Natural killer cell (primary cell): ENCODE measurements at regions not wholly inside any gene's neighbourhood (a gene's known extent, or its start where the extent isn't known, plus 50 kb on each side); places are given as distances from the start of the nearest gene placed in this dataset.
"Not testable (repeated sequence)": the region's sequence is repeated elsewhere in the genome, so short reads cannot be mapped to it uniquely, and the experiment has no call there.

Source experiments
- ATAC-seq, 3 donors: fragments of 150-1000 bp in 2 of 3; fragments of 200-7000 bp in 1 of 3; cut with Tn5 transposase; 1 replicate in 1 of 3; 2 replicates in 2 of 3; pipeline ENCODE4 v1.10.0; 2021; ENCODE audit warnings: mild to moderate bottlenecking in 2 of 3, moderate library complexity in 2 of 3
- DNase-seq, 2 donors: peaks; one replicate each; pipeline versions ENCODE4 v3.0.0 to v3.0.0-alpha.2; 2013 to 2021; ENCODE audit warnings: mixed read lengths in 1 of 2
- H3K27ac ChIP-seq: one replicate; pipeline ENCODE4 v1.5.1; 2013; ENCODE audit warnings: mild to moderate bottlenecking, low read length
- H3K27me3 ChIP-seq: one replicate; pipeline ENCODE4 v1.6.1; 2013; ENCODE audit warnings: low read length; ENCODE audit not compliant: control insufficient read depth, insufficient read depth
- H3K36me3 ChIP-seq: one replicate; pipeline ENCODE4 v1.6.1; 2013; ENCODE audit warnings: low read length; ENCODE audit not compliant: control insufficient read depth, insufficient read depth
- H3K4me1 ChIP-seq: one replicate; pipeline ENCODE4 v1.6.1; 2013; ENCODE audit warnings: low read length; ENCODE audit not compliant: control insufficient read depth, insufficient read depth
- H3K4me3 ChIP-seq: one replicate; pipeline ENCODE4 v1.5.1; 2013; ENCODE audit warnings: low read length
- H3K9me3 ChIP-seq: one replicate; pipeline ENCODE4 v1.6.1; 2013; ENCODE audit warnings: low read length; ENCODE audit not compliant: control insufficient read depth, insufficient read depth
- H3K27ac Mint-ChIP-seq, 2 donors: one replicate each; pipeline ENCODE4 v1.8.0; 2022; ENCODE audit warnings: mild to moderate bottlenecking in 2 of 2, mixed read lengths in 2 of 2, moderate library complexity in 1 of 2
- H3K27me3 Mint-ChIP-seq, 2 donors: one replicate each; pipeline ENCODE4 v1.8.0; 2022; ENCODE audit warnings: low read depth in 2 of 2, mixed read lengths in 2 of 2
- H3K36me3 Mint-ChIP-seq: one replicate; pipeline ENCODE4 v1.8.0; 2022; ENCODE audit warnings: mixed read lengths
- H3K4me1 Mint-ChIP-seq, 2 donors: one replicate each; pipeline ENCODE4 v1.8.0; 2022; ENCODE audit warnings: mixed read lengths in 2 of 2
- H3K4me3 Mint-ChIP-seq: one replicate; pipeline ENCODE4 v1.8.0; 2022; ENCODE audit warnings: mild to moderate bottlenecking, moderate library complexity, mixed read lengths
- H3K9me3 Mint-ChIP-seq, 2 donors: one replicate each; pipeline ENCODE4 v1.8.0; 2022; ENCODE audit warnings: mixed read lengths in 2 of 2
- CTCF ChIP-seq: fragments of 200-600 bp; IDR thresholded peaks from one replicate; pipeline ENCODE4 v1.8.0; 2022; ENCODE audit warnings: antibody characterized with exemption
- WGBS: methylation state at CpG from one replicate; pipeline ENCODE4 v1.1.7; 2013; ENCODE audit warnings: missing lambda C conversion rate; ENCODE audit not compliant: insufficient coverage; 5-methylcytosine and 5-hydroxymethylcytosine counted together
- intact Hi-C: fragments of 100-400 bp; cut with micrococcal nuclease; formaldehyde crosslinking; loops from one replicate; pipeline ENCODE4 v1.14.2; 2022

DNA sequence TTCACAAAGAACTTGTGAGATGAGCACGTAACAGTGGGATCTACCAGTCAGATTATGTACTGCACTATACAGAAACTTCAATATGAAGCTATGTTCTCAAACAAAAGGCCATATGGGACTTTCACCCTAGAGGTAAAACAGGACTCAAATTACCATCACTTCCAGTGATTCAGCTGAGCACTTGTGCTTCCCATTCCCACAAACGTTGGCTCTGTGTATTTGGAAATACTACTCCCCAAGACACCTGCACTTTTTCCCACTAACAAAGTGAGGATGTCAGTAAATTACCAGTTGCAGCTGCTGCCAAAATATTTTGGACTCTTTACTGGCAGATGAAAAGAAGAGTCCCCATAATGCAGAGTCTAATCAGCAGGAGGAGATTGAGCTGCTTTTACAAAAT, 1570.1 kb downstream of the SI start:
- Histone ChIP-seq H3K4me3 (no peak overlapping the region), H3K4me1 (no peaks in the 10 kb centered on the region), H3K9me3 (no peaks in the 10 kb centered on the region), H3K36me3 (no peaks in the 10 kb centered on the region), H3K27me3 (no peaks in the 10 kb centered on the region), H3K27ac (no peak overlapping the region)
- Mint-ChIP-seq H3K27me3 (no peaks in the 10 kb centered on the region), H3K4me3 (no peak overlapping the region), H3K27ac (no peak overlapping the region), H3K4me1 (no peaks in the 10 kb centered on the region), H3K9me3 (peaks cover 3 to 11% of the 10 kb centered on the region in 2 donors), H3K36me3 (no peaks in the 10 kb centered on the region)
- 66% methylated on average over 2 of the region's 2 CpGs for WGBS
- intact Hi-C loops, result no loop called here
- no peak for DNase-seq
- TF ChIP-seq CTCF, result no peak
- no peak for ATAC-seq

DNA sequence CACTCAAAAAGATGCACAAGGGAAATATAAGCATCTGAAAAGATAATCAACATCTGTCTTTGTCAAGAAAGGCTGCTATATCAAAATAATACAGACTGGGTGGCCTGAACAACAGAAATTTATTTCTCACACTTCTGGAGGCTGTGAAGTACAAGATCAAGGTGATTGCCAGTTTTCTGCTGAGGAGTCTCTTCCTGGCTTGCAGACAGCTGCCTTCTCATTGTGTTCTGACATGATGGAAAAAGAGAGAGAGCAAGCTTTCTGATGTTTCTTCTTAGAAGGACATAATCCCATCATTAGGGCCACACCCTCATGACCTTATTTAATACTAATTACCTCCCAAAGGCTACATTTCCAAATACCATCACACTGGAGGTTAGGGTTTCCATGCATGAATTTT, 1573.3 kb downstream of the SI start:
- H3K27ac ChIP-seq, result no peak overlapping the region
- intact Hi-C loops, result no loop called here
- no peak for TF ChIP-seq CTCF
- H3K4me3 ChIP-seq, result no peak overlapping the region
- no peaks in the 10 kb centered on the region for H3K4me1 ChIP-seq
- DNase-seq (no peak), ATAC-seq (no peak)
- peaks cover 2% of the 10 kb centered on the region for H3K9me3 ChIP-seq
- Mint-ChIP-seq H3K9me3 (peaks cover 2 to 12% of the 10 kb centered on the region in 2 donors), H3K4me3 (no peak overlapping the region), H3K4me1 (no peaks in the 10 kb centered on the region), H3K27me3 (no peaks in the 10 kb centered on the region), H3K27ac (no peak overlapping the region), H3K36me3 (no peaks in the 10 kb centered on the region)
- H3K36me3 ChIP-seq, result no peaks in the 10 kb centered on the region
- H3K27me3 ChIP-seq, result no peaks in the 10 kb centered on the region

DNA sequence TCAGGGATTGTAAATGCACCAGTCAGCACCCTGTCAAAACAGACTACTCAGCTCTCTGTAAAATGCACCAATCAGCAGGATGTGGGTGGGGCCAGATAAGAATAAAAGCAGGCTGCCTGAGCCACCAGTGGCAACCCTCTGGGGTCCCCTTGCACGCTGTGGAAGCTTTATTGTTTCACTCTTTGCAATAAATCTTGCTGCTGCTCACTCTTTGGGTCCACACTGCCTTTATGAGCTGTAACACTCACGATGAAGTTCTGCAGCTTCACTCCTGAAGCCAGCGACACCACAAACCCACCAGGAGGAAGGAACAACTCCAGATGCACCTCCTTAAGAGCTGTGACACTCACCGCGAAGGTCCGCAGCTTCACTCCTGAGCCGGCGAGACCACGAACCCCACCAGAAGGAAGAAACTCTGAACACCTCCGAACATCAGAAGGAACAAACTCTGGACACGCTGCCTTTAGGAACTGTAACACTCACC, 1578.5 kb downstream of the SI start:
- H3K4me3 ChIP-seq, H3K27me3 Mint-ChIP-seq, H3K9me3 ChIP-seq, H3K4me1 ChIP-seq, H3K27me3 ChIP-seq, DNase-seq, H3K27ac Mint-ChIP-seq, H3K4me1 Mint-ChIP-seq, H3K4me3 Mint-ChIP-seq, H3K36me3 Mint-ChIP-seq, H3K36me3 ChIP-seq, H3K27ac ChIP-seq, ATAC-seq, H3K9me3 Mint-ChIP-seq, intact Hi-C loops: not testable (repeated sequence)
- WGBS, result 73% methylated on average over 11 of the region's 11 CpGs

DNA sequence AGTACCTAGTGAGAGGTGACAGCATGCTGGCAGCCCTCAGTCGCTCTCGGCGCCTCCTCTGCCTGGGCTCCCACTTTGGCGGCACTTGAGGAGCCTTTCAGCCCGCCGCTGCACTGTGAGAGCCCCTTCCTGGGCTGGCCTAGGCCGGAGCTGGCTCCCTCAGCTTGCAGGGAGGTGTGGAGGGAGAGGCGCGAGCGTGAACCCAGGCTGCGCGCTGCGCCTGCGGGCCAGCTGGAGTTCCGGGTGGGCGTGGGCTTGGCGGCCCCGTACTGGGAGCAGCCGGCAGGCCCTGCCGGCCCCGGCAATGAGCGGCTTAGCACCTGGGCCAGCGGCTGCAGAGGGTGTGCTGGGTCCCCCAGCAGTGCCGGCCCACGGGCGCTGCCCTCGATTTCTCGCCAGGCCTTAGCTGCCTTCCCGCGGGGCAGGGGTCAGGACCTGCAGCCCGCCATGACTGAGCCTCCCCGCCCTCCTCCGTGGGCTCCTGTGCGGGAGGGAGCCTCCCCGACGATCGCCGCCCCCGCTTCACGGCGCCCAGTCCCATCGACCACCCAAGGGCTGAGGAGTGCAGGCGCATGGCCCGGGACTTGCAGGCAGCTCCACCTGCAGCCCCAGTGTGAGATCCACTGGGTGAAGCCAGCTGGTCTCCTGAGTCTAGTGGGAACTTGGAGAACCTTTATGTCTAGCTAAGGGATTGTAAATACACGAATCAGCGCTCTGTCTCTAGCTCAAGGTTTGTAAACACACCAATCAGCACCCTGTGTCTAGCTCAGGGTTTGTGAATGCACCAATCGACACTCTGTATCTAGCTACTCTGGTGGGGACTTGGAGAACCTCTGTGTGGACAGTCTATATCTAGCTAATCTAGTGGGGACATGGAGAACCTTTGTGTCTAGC, 1579.2 kb downstream of the SI start:
- H3K27me3 ChIP-seq, H3K4me1 ChIP-seq, H3K4me3 ChIP-seq, H3K27me3 Mint-ChIP-seq, H3K4me3 Mint-ChIP-seq, intact Hi-C loops, H3K27ac Mint-ChIP-seq, ATAC-seq, H3K9me3 Mint-ChIP-seq, H3K27ac ChIP-seq, DNase-seq, H3K4me1 Mint-ChIP-seq, H3K36me3 Mint-ChIP-seq, H3K9me3 ChIP-seq, H3K36me3 ChIP-seq: not testable (repeated sequence)
- 96% methylated on average over 46 of the region's 47 CpGs for WGBS
